ENCODE measurements at regions not wholly inside any gene's neighbourhood (a gene's known extent, or its start where the extent isn't known, plus 50 kb on each side); places are given as distances from the start of the nearest gene placed in this dataset.

GRCh38 chr7:57370066-57370738, 79.8 kb upstream of the ZNF716 start:
- no peak for DNase-seq

- no peak for DNase-seq
Measured at GRCh38 chr7:57370739-57371098, 79.3 kb upstream of the ZNF716 start.

- DNase-seq, result no peak
Measured at GRCh38 chr7:57375783-57376182, 74.2 kb upstream of the ZNF716 start.

GRCh38 chr7:57381581-57381980, 68.4 kb upstream of the ZNF716 start:
- no peak for DNase-seq

- DNase-seq, result no peak
Measured at GRCh38 chr7:57384380-57384779, 65.6 kb upstream of the ZNF716 start.

GRCh38 chr7:57385668-57386067, 64.3 kb upstream of the ZNF716 start:
- DNase-seq, result no peak

GRCh38 chr7:57388761-57389160, 61.2 kb upstream of the ZNF716 start:
- DNase-seq, result no peak

GRCh38 chr7:57398548-57398947, 51.4 kb upstream of the ZNF716 start:
- no peak for DNase-seq

GRCh38 chr7:57399251-57399940, 50.6 kb upstream of the ZNF716 start:
- DNase-seq, result no peak

- no peak for DNase-seq
Measured at GRCh38 chr7:57399972-57400371, 50.0 kb upstream of the ZNF716 start.

All from NCI-H2227 treated with DMSO at 0.1 percent for 48 hours (cell line).